ENCODE measurements at regions not wholly inside any gene's neighbourhood (a gene's known extent, or its start where the extent isn't known, plus 50 kb on each side); places are given as distances from the start of the nearest gene placed in this dataset.

DNA sequence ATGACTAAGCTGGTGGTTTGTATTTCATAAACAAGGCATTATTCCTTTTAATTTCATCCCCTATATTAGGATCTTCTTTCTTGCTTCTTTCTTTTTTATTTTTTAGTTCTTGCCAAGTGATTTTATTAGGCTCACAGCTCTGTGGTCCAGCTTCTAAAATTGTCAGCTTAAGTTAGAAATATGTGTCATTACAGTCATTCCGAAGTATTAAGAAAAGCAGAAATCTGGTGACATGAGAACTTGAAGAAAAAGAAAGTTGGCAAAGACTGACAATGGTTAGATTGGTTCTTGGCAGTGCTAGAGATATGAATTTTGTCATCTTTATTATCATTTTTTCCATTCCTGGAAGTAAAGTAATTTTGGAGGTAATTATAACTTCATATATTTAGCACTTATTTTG is 166.5 kb upstream of the PRR16 start:
- TF ChIP-seq ZNF329 (CRISPR knock-in tag; IDR thresholded peaks at IDR 0.05; ENCODE audit: low read depth) (no peak), ZBTB20 (CRISPR knock-in tag; IDR thresholded peaks at IDR 0.05; ENCODE audit: borderline replicate concordance, low read depth) (no peak), FOSL2 (CRISPR knock-in tag; IDR thresholded peaks at IDR 0.05) (no peak), SIN3A (IDR thresholded peaks at IDR 0.05; ENCODE audit: borderline replicate concordance, low read depth, low read length) (no peak), ZNF354B (CRISPR knock-in tag; IDR thresholded peaks at IDR 0.05) (no peak), SYNCRIP (IDR thresholded peaks at IDR 0.05; ENCODE audit: insufficient read depth, low read depth, low read length) (no peak), STAG1 (CRISPR knock-in tag; IDR thresholded peaks at IDR 0.05) (no peak), JUND (CRISPR knock-in tag; IDR thresholded peaks at IDR 0.05) (no peak)

Data from HepG2 (cell line).